ENCODE measurements at regions not wholly inside any gene's neighbourhood (a gene's known extent, or its start where the extent isn't known, plus 50 kb on each side); places are given as distances from the start of the nearest gene placed in this dataset.

DNA sequence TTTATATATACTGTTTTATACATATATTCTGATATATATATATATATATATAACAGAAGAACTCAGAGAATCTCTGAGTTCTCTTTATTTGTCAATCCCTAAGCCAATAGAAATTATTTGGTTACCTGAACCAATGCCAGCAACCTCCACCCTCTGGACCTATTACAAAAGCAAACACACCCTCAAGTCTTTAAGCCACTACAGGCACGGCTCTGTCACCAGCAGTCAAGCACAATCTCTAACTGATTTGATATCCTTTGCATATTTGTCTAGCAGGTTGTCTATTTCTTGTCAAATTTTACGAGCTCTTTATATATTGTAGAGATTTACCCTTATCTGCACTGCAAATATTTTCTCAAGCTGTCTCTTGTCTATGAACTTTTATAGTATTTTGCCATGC lies 66.6 kb upstream of the TOPAZ1 start:
- ChIA-PET CTCF (no interaction called here), POLR2A (no interaction called here)
- H3K27me3 ChIP-seq (ENCODE audit: insufficient read depth) = no peaks in the 10 kb centered on the region
- H3K36me3 ChIP-seq (replicated peaks in 1 of 2; ENCODE audit: control insufficient read depth in 1 of 2, insufficient read depth in 2 of 2, low read length in 1 of 2) = no peaks in the 10 kb centered on the region
- DNase-seq = no peak
- no peaks in the 10 kb centered on the region for H3K79me2 ChIP-seq (ENCODE audit: insufficient read depth)
- H3K9ac ChIP-seq = no peak overlapping the region
- no peak overlapping the region for H3K4me2 ChIP-seq
- no peak for TF ChIP-seq POLR2AphosphoS5 (IDR thresholded peaks at IDR 0.05; ENCODE audit: low read depth, low read length)
- no peak for TF ChIP-seq NFIC (IDR thresholded peaks at IDR 0.05; ENCODE audit: borderline replicate concordance)
- TF ChIP-seq TCF12 (IDR thresholded peaks at IDR 0.05) = no peak
- no peak for TF ChIP-seq NRF1 (IDR thresholded peaks at IDR 0.05; ENCODE audit: low read depth, low read length)
- TF ChIP-seq CHD2 (IDR thresholded peaks at IDR 0.05; ENCODE audit: low read length, partially characterized antibody) = no peak
- no peak for TF ChIP-seq FOXM1 (IDR thresholded peaks at IDR 0.05; ENCODE audit: low read depth)
- WGBS (ENCODE audit: low lambda C conversion rate) = 35% methylated on average over 2 of the region's 2 CpGs
- H2AFZ ChIP-seq (ENCODE audit: low read depth) = no peak overlapping the region
- H4K20me1 ChIP-seq (ENCODE audit: insufficient read depth) = no peaks in the 10 kb centered on the region
- no peak overlapping the region for H3K27ac ChIP-seq (ENCODE audit: low read depth in 2 of 2, low read length in 1 of 2)
- H3K9me3 ChIP-seq = no peaks in the 10 kb centered on the region
- no peaks in the 10 kb centered on the region for H3F3A ChIP-seq (replicated peaks; ENCODE audit: insufficient read depth)
- no peak overlapping the region for H3K4me3 ChIP-seq (ENCODE audit: low read depth in 2 of 2, low read length in 1 of 2)
- H3K4me1 ChIP-seq (ENCODE audit: control insufficient read depth in 1 of 2, insufficient read depth in 2 of 2, low read depth in 1 of 2, low read length in 1 of 2) = no peaks in the 10 kb centered on the region
- no peaks in the 10 kb centered on the region for H3K9me2 ChIP-seq

DNA sequence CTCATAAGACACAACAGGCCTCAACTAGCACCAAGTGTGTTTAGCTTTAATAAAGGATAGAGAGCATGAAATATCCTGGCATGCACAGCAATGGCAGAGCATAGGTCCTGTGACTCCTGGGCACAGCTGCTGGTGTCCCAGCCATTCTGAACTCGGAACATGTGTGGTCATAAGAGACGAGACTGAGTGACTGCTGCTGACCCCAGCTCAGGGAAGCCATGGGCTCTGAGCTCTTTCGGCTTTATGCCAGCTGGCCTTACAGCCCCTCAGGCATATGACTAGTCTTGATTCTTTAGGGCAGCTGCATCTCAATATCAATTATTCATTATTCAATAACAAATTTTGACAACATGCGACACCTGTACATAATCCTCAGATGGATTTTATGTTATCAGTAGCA lies 62.4 kb upstream of the TOPAZ1 start:
- H3K4me2 ChIP-seq = no peak overlapping the region
- no peak overlapping the region for H3K9ac ChIP-seq
- H2AFZ ChIP-seq (ENCODE audit: low read depth) = no peak overlapping the region
- H3K4me1 ChIP-seq (ENCODE audit: control insufficient read depth in 1 of 2, insufficient read depth in 2 of 2, low read depth in 1 of 2, low read length in 1 of 2) = peaks cover 0 to under 1% of the 10 kb centered on the region in 2 experiments; a peak in 1 of 4 replicates
- H3K79me2 ChIP-seq (ENCODE audit: insufficient read depth) = no peaks in the 10 kb centered on the region
- 54% methylated on average over 4 of the region's 4 CpGs for WGBS (ENCODE audit: low lambda C conversion rate)
- CTCF ChIA-PET = interaction anchor here (1.1 kb wide), 1 partner anchor 635 kb away, joined by 5 read pairs; no protein-coding TSS in a partner anchor
- no peaks in the 10 kb centered on the region for H3K9me3 ChIP-seq
- H3F3A ChIP-seq (replicated peaks; ENCODE audit: insufficient read depth) = no peaks in the 10 kb centered on the region
- no peak for DNase-seq
- no peaks in the 10 kb centered on the region for H3K27me3 ChIP-seq (ENCODE audit: insufficient read depth)
- H3K36me3 ChIP-seq (replicated peaks in 1 of 2; ENCODE audit: control insufficient read depth in 1 of 2, insufficient read depth in 2 of 2, low read length in 1 of 2) = no peaks in the 10 kb centered on the region
- TF ChIP-seq SMC3 (IDR thresholded peaks at IDR 0.05; ENCODE audit: low read depth, low read length) (no peak), RAD21 (IDR thresholded peaks at IDR 0.05; ENCODE audit: low read length) (no peak), MEF2A (IDR thresholded peaks at IDR 0.05; ENCODE audit: borderline replicate concordance, low read depth) (no peak), FOXJ3 (CRISPR knock-in tag; IDR thresholded peaks at IDR 0.05) (no peak), RXRA (IDR thresholded peaks at IDR 0.05; ENCODE audit: borderline replicate concordance, low read depth) (no peak), FOSL2 (IDR thresholded peaks at IDR 0.05; ENCODE audit: borderline replicate concordance, low read depth) (no peak), TEAD4 (IDR thresholded peaks at IDR 0.05; ENCODE audit: borderline replicate concordance, insufficient read depth) (no peak), MXI1 (IDR thresholded peaks at IDR 0.05; ENCODE audit: low read depth, low read length) (no peak), GATA2 (CRISPR knock-in tag; IDR thresholded peaks at IDR 0.05) (no peak), NFIC (IDR thresholded peaks at IDR 0.05; ENCODE audit: borderline replicate concordance) (no peak), POLR2AphosphoS5 (IDR thresholded peaks at IDR 0.05; ENCODE audit: low read depth, low read length) (no peak)
- TF ChIP-seq, protein P1, sequence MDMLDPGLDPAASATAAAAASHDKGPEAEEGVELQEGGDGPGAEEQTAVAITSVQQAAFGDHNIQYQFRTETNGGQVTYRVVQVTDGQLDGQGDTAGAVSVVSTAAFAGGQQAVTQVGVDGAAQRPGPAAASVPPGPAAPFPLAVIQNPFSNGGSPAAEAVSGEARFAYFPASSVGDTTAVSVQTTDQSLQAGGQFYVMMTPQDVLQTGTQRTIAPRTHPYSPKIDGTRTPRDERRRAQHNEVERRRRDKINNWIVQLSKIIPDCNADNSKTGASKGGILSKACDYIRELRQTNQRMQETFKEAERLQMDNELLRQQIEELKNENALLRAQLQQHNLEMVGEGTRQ (IDR thresholded peaks at IDR 0.05; ENCODE audit: borderline replicate concordance, low read depth, low read length) = no peak
- H3K9me2 ChIP-seq = no peaks in the 10 kb centered on the region
- POLR2A ChIA-PET = interaction anchor here (0.6 kb wide), 1 partner anchor 52 kb away, joined by 3 read pairs; no protein-coding TSS in a partner anchor
- H3K4me3 ChIP-seq (ENCODE audit: low read depth in 2 of 2, low read length in 1 of 2) = no peak overlapping the region
- no peak overlapping the region for H3K27ac ChIP-seq (ENCODE audit: low read depth in 2 of 2, low read length in 1 of 2)
- no peaks in the 10 kb centered on the region for H4K20me1 ChIP-seq (ENCODE audit: insufficient read depth)
